NAMALWA (cell line): ENCODE measurements at regions not wholly inside any gene's neighbourhood (a gene's known extent, or its start where the extent isn't known, plus 50 kb on each side); places are given as distances from the start of the nearest gene placed in this dataset.
"Not testable (repeated sequence)": the region's sequence is repeated elsewhere in the genome, so short reads cannot be mapped to it uniquely, and the experiment has no call there.

ENCODE experiments used
- DNase-seq: peaks from one replicate; pipeline ENCODE4 v3.0.0-alpha.2; 2015; ENCODE audit warnings: low spot score

- no peak for DNase-seq
These were observed 195.1 kb downstream of the OTOL1 start for GRCh38 chr3:161691677-161692076.

GRCh38 chr3:161694682-161695564 is 198.3 kb downstream of the OTOL1 start:
- no peak for DNase-seq

- no peak for DNase-seq
These were observed 199.2 kb downstream of the OTOL1 start for GRCh38 chr3:161695811-161696210.

- DNase-seq: no peak
These were observed 204.4 kb downstream of the OTOL1 start for GRCh38 chr3:161700998-161701397.

- DNase-seq: not testable (repeated sequence)
These were observed 210.6 kb downstream of the OTOL1 start for GRCh38 chr3:161707253-161707652.

- no peak for DNase-seq
These were observed 217.1 kb downstream of the OTOL1 start for GRCh38 chr3:161713731-161714130.

GRCh38 chr3:161731968-161732367 is 235.4 kb downstream of the OTOL1 start:
- DNase-seq: no peak

- no peak for DNase-seq
These were observed 240.6 kb downstream of the OTOL1 start for GRCh38 chr3:161737171-161737570.

GRCh38 chr3:161740421-161740820 is 243.8 kb downstream of the OTOL1 start:
- DNase-seq: no peak

GRCh38 chr3:161744366-161744765 is 247.8 kb downstream of the OTOL1 start:
- no peak for DNase-seq

- no peak for DNase-seq
These were observed 249.1 kb downstream of the OTOL1 start for GRCh38 chr3:161745741-161746140.

GRCh38 chr3:161748049-161748448 is 251.4 kb downstream of the OTOL1 start:
- no peak for DNase-seq

- no peak for DNase-seq
These were observed 257.9 kb downstream of the OTOL1 start for GRCh38 chr3:161754420-161755053.

GRCh38 chr3:161759444-161759843 is 262.8 kb downstream of the OTOL1 start:
- DNase-seq: no peak

- DNase-seq: no peak
These were observed 269.7 kb downstream of the OTOL1 start for GRCh38 chr3:161766331-161766730.

- DNase-seq: no peak
These were observed 274.1 kb downstream of the OTOL1 start for GRCh38 chr3:161770484-161771386.

GRCh38 chr3:161781381-161781780 is 284.8 kb downstream of the OTOL1 start:
- DNase-seq: no peak

GRCh38 chr3:161793194-161793930 is 296.8 kb downstream of the OTOL1 start:
- DNase-seq: no peak

GRCh38 chr3:161794551-161794950 is 297.9 kb downstream of the OTOL1 start:
- no peak for DNase-seq

GRCh38 chr3:161796312-161796711 is 299.7 kb downstream of the OTOL1 start:
- DNase-seq: no peak

GRCh38 chr3:161796780-161797179 is 300.2 kb downstream of the OTOL1 start:
- no peak for DNase-seq

GRCh38 chr3:161798016-161798415 is 301.4 kb downstream of the OTOL1 start:
- no peak for DNase-seq
